IMR-90 (cell line): ENCODE measurements at regions not wholly inside any gene's neighbourhood (a gene's known extent, or its start where the extent isn't known, plus 50 kb on each side); places are given as distances from the start of the nearest gene placed in this dataset.

Experiments
- ATAC-seq: fragments of 200-7000 bp; cut with Tn5 transposase; 2 replicates; pipeline ENCODE4 v1.9.1; 2020; ENCODE audit warnings: low read depth, mild to moderate bottlenecking, moderate library complexity
- BruUV-seq: library from RNA; stranded (reverse); fragments of 400-500 nt; replicated peaks from 2 replicates; lab custom pipeline; 2021; lab: Mats Ljungman, UMichigan
- CTCF ChIA-PET: fragments of 300-600 bp; formaldehyde crosslinking; extraction: SDS; loops from one replicate; lab custom pipeline; 2021; ENCODE audit warnings: antibody characterized with exemption; lab: Yijun Ruan, JAX
- POLR2A ChIA-PET: fragments of 300-600 bp; sonication (Branson Sonifier 250); formaldehyde crosslinking; loops from one replicate; lab custom pipeline; 2022; ENCODE audit warnings: antibody characterized with exemption; ENCODE audit not compliant: unreplicated experiment; lab: Charles Lee
- DNase-seq: peaks from one replicate; pipeline ENCODE4 v3.0.0; 2013
- H2AFZ ChIP-seq: replicated peaks from 2 replicates; pipeline ENCODE3; 2013; ENCODE audit warnings: low read length, mild to moderate bottlenecking; ENCODE audit not compliant: poor library complexity
- H2AK5ac ChIP-seq: 2 replicates; pipeline ENCODE4 v1.6.1; 2013; ENCODE audit warnings: low read depth, low read length, inconsistent platforms
- H2AK9ac ChIP-seq: replicated peaks from 2 replicates; pipeline ENCODE3; 2013; ENCODE audit warnings: mild to moderate bottlenecking, low read depth, low read length, moderate library complexity; ENCODE audit not compliant: poor library complexity
- H2BK120ac ChIP-seq: 2 replicates; pipeline ENCODE4 v1.6.1; 2013; ENCODE audit warnings: low read depth, low read length, inconsistent platforms
- H2BK15ac ChIP-seq: 3 replicates; pipeline ENCODE4 v1.6.1; 2013; ENCODE audit warnings: low read depth, low read length, inconsistent platforms
- H2BK20ac ChIP-seq: 2 replicates; pipeline ENCODE4 v1.6.1; 2013; ENCODE audit warnings: low read depth, mild to moderate bottlenecking, inconsistent platforms, low read length, moderate library complexity
- H2BK5ac ChIP-seq: 2 replicates; pipeline ENCODE4 v1.6.1; 2013; ENCODE audit warnings: mild to moderate bottlenecking, low read depth, low read length, inconsistent platforms; ENCODE audit not compliant: poor library complexity, severe bottlenecking
- H3K14ac ChIP-seq: replicated peaks from 2 replicates; pipeline ENCODE4 v1.6.1; 2013; ENCODE audit warnings: low read depth, low read length, inconsistent platforms
- H3K18ac ChIP-seq: 2 replicates; pipeline ENCODE4 v1.6.1; 2013; ENCODE audit warnings: low read depth, low read length, control low read depth
- H3K23ac ChIP-seq: 2 replicates; pipeline ENCODE4 v1.6.1; 2013; ENCODE audit warnings: low read depth, low read length, inconsistent platforms
- H3K27ac ChIP-seq: 2 replicates; pipeline ENCODE4 v1.5.1; 2013; ENCODE audit warnings: mild to moderate bottlenecking, control low read depth, low read length; ENCODE audit not compliant: insufficient read depth
- H3K27me3 ChIP-seq: 2 replicates; pipeline ENCODE4 v1.6.1; 2013; ENCODE audit warnings: low read length; ENCODE audit not compliant: control insufficient read depth, insufficient read depth
- H3K36me3 ChIP-seq: 2 replicates; pipeline ENCODE4 v1.6.1; 2013; ENCODE audit warnings: low read length, mixed read lengths; ENCODE audit not compliant: control insufficient read depth, insufficient read depth
- H3K4ac ChIP-seq: 2 replicates; pipeline ENCODE4 v1.6.1; 2013; ENCODE audit warnings: low read depth, low read length, inconsistent platforms
- H3K4me1 ChIP-seq: 2 replicates; pipeline ENCODE4 v1.6.1; 2013; ENCODE audit warnings: low read length, mixed read lengths; ENCODE audit not compliant: control insufficient read depth, insufficient read depth
- H3K4me2 ChIP-seq: 2 replicates; pipeline ENCODE4 v1.6.1; 2013; ENCODE audit warnings: low read depth, mild to moderate bottlenecking, control low read depth, low read length, moderate library complexity
- H3K4me3 ChIP-seq: 2 replicates; pipeline ENCODE4 v1.5.1; 2013; ENCODE audit warnings: low read depth, mild to moderate bottlenecking, control low read depth, low read length, moderate library complexity; ENCODE audit not compliant: insufficient read depth
- H3K56ac ChIP-seq: 2 replicates; pipeline ENCODE4 v1.6.1; 2013; ENCODE audit warnings: low read length, inconsistent platforms; ENCODE audit not compliant: insufficient read depth; ENCODE audit errors: extremely low read depth
- H3K79me1 ChIP-seq, 2 experiments: 2 replicates each; pipeline ENCODE4 v1.6.1; 2013; ENCODE audit warnings: low read length in 2 of 2, inconsistent platforms in 1 of 2, low read depth in 1 of 2
- H3K9ac ChIP-seq: 2 replicates; pipeline ENCODE4 v1.6.1; 2013; ENCODE audit warnings: low read depth, low read length, control low read depth
- H3K9me1 ChIP-seq: 2 replicates; pipeline ENCODE4 v1.6.1; 2013; ENCODE audit warnings: low read length, inconsistent platforms; ENCODE audit not compliant: insufficient read depth
- H3K9me3 ChIP-seq: 2 replicates; pipeline ENCODE4 v1.6.1; 2013; ENCODE audit warnings: low read length; ENCODE audit not compliant: control insufficient read depth, insufficient read depth
- H4K20me1 ChIP-seq: 2 replicates; pipeline ENCODE4 v1.6.1; 2013; ENCODE audit warnings: low read length, inconsistent platforms; ENCODE audit not compliant: insufficient read depth
- H4K5ac ChIP-seq: 2 replicates; pipeline ENCODE4 v1.6.1; 2013; ENCODE audit warnings: mild to moderate bottlenecking, low read depth, low read length, control low read depth
- H4K8ac ChIP-seq, 2 experiments: 2 replicates each; pipeline ENCODE4 v1.6.1; 2013; ENCODE audit warnings: low read depth in 2 of 2, low read length in 2 of 2, control low read depth in 1 of 2, inconsistent platforms in 1 of 2
- H4K91ac ChIP-seq: 2 replicates; pipeline ENCODE4 v1.6.1; 2013; ENCODE audit warnings: low read depth, low read length, inconsistent platforms; ENCODE audit not compliant: insufficient read depth
- BHLHE40 ChIP-seq: fragments of 150-350 bp; IDR thresholded peaks from 2 replicates; pipeline ENCODE4 v1.6.1; 2016; ENCODE audit warnings: mild to moderate bottlenecking, low read depth, low read length
- CEBPB ChIP-seq: IDR thresholded peaks from 2 replicates; pipeline ENCODE4 v1.6.1; 2012; ENCODE audit warnings: low read depth, low read length, improper control_type of control experiment
- CHD1 ChIP-seq: IDR thresholded peaks from 2 replicates; pipeline ENCODE4 v1.6.1; 2012; ENCODE audit warnings: low read depth, low read length, improper control_type of control experiment
- CTCF ChIP-seq: conservative IDR thresholded peaks from 2 replicates; pipeline ENCODE4 v1.5.1; 2012; ENCODE audit warnings: mild to moderate bottlenecking, low read depth, low read length, improper control_type of control experiment
- ELK1 ChIP-seq: fragments of 150-350 bp; IDR thresholded peaks from 2 replicates; pipeline ENCODE4 v1.6.1; 2016; ENCODE audit warnings: low read depth, mild to moderate bottlenecking, low read length, moderate library complexity, borderline replicate concordance
- FOS ChIP-seq: fragments of 150-350 bp; IDR thresholded peaks from 2 replicates; pipeline ENCODE4 v1.6.1; 2016; ENCODE audit warnings: low read depth, low read length
- MAFK ChIP-seq: IDR thresholded peaks from 2 replicates; pipeline ENCODE4 v1.6.1; 2012; ENCODE audit warnings: low read depth, low read length, improper control_type of control experiment
- MAZ ChIP-seq: IDR thresholded peaks from 2 replicates; pipeline ENCODE4 v1.6.1; 2012; ENCODE audit warnings: low read depth, mild to moderate bottlenecking, low read length, improper control_type of control experiment, moderate library complexity, borderline replicate concordance
- MXI1 ChIP-seq: IDR thresholded peaks from 2 replicates; pipeline ENCODE4 v1.6.1; 2012; ENCODE audit warnings: low read depth, mild to moderate bottlenecking, low read length, moderate library complexity, borderline replicate concordance
- NFE2L2 ChIP-seq: fragments of 150-350 bp; IDR thresholded peaks from 2 replicates; pipeline ENCODE4 v1.6.1; 2016; ENCODE audit warnings: low read depth, mild to moderate bottlenecking, low read length
- POLR2A ChIP-seq: IDR thresholded peaks from 2 replicates; pipeline ENCODE4 v1.6.1; 2012; ENCODE audit warnings: mild to moderate bottlenecking, low read depth, low read length
- RAD21 ChIP-seq: IDR thresholded peaks from 2 replicates; pipeline ENCODE4 v1.6.1; 2012; ENCODE audit warnings: low read length, improper control_type of control experiment
- RCOR1 ChIP-seq: IDR thresholded peaks from 2 replicates; pipeline ENCODE4 v1.6.1; 2012; ENCODE audit warnings: mild to moderate bottlenecking, low read length, improper control_type of control experiment; ENCODE audit not compliant: insufficient replicate concordance
- RFX5 ChIP-seq: IDR thresholded peaks from 2 replicates; pipeline ENCODE4 v1.8.0; 2012; ENCODE audit warnings: low read depth, mild to moderate bottlenecking, low read length, moderate library complexity
- SMC3 ChIP-seq: fragments of 150-350 bp; IDR thresholded peaks from 2 replicates; pipeline ENCODE4 v1.6.1; 2016; ENCODE audit warnings: low read depth, mild to moderate bottlenecking, antibody characterized with exemption, low read length, moderate library complexity
- USF2 ChIP-seq: fragments of 150-350 bp; IDR thresholded peaks from 2 replicates; pipeline ENCODE4 v1.6.1; 2017; ENCODE audit warnings: mild to moderate bottlenecking, antibody characterized with exemption, low read length, low read depth
- WGBS, 2 experiments: methylation state at CpG; one replicate each; pipeline versions ENCODE4 v1.1.5 to v1.1.7; 2013; ENCODE audit warnings: missing lambda C conversion rate in 2 of 2; ENCODE audit not compliant: insufficient read length in 1 of 2; ENCODE audit errors: extremely low coverage in 2 of 2; 5-methylcytosine and 5-hydroxymethylcytosine counted together
- dilution Hi-C: fragments of 300-500 bp; cut with HindIII; formaldehyde crosslinking; loops from one replicate; pipeline ENCODE4 v1.14.3; 2018; ENCODE audit warnings: low sequenced_read_pairs; ENCODE audit not compliant: unreplicated experiment
- in situ Hi-C: fragments of 300-500 bp; cut with MboI; formaldehyde crosslinking; loops from 3 replicates; pipeline ENCODE4 v1.14.3; 2019; ENCODE audit warnings: low sequenced_read_pairs, inconsistent platforms, mixed read lengths
- intact Hi-C: fragments of 100-400 bp; cut with micrococcal nuclease; formaldehyde crosslinking; loops from 2 replicates; pipeline ENCODE4 v1.10.0; 2022

GRCh38 chr17:13885550-13885949 is 183.8 kb upstream of the COX10 start:
- no peak overlapping the region for H3K27ac ChIP-seq
- H3K18ac ChIP-seq: no peak overlapping the region
- no peak overlapping the region for H4K5ac ChIP-seq
- H3K79me1 ChIP-seq: no peaks in the 10 kb centered on the region
- POLR2A ChIA-PET: no interaction called here
- H4K91ac ChIP-seq: no peak overlapping the region
- no peaks in the 10 kb centered on the region for H3K36me3 ChIP-seq
- H3K14ac ChIP-seq: no peak overlapping the region
- no peak overlapping the region for H4K8ac ChIP-seq
- dilution Hi-C loops: no loop called here
- no peak overlapping the region for H2BK15ac ChIP-seq
- H3K4me1 ChIP-seq: peaks cover 10% of the 10 kb centered on the region
- 0 out of 2 replicates have a peak overlapping the region, but pooled peaks have one; percentile 32 for H3K4ac ChIP-seq
- no peak overlapping the region for H2AFZ ChIP-seq
- no peaks in the 10 kb centered on the region for H4K20me1 ChIP-seq
- H2BK20ac ChIP-seq: peak overlapping the region; percentile 0
- ATAC-seq: no peak
- CTCF ChIA-PET: interaction anchor here (0.6 to 0.7 kb wide), 2 partner anchors 213 to 385 kb away, joined by 3 to 4 read pairs; no protein-coding TSS in a partner anchor
- H3K9ac ChIP-seq: no peak overlapping the region
- H3K4me3 ChIP-seq: no peak overlapping the region
- no peaks in the 10 kb centered on the region for H3K9me3 ChIP-seq
- no TSS peak for BruUV-seq
- in situ Hi-C loops: no loop called here
- no peak for DNase-seq
- TF ChIP-seq POLR2A (no peak), MXI1 (no peak), RAD21 (no peak), USF2 (no peak), MAFK (no peak), NFE2L2 (no peak), CEBPB (no peak), CTCF (no peak), ELK1 (no peak), BHLHE40 (no peak), CHD1 (no peak), RFX5 (no peak), FOS (no peak), RCOR1 (no peak), SMC3 (no peak), MAZ (no peak)
- no peak overlapping the region for H2AK9ac ChIP-seq
- no CpG with 5 or more reads among the region's 2 CpGs for WGBS, 2 experiments
- no peak overlapping the region for H2AK5ac ChIP-seq
- H2BK120ac ChIP-seq: no peak overlapping the region
- H3K9me1 ChIP-seq: peaks cover 7% of the 10 kb centered on the region
- intact Hi-C loops: loop anchor here (5.0 to 10.0 kb wide), 2 partner anchors 169 to 412 kb away; no protein-coding TSS in a partner anchor
- no peak overlapping the region for H3K56ac ChIP-seq
- peak overlapping the region; percentile 20 for H3K4me2 ChIP-seq
- no peaks in the 10 kb centered on the region for H3K27me3 ChIP-seq
- no peak overlapping the region for H3K23ac ChIP-seq
- no peak overlapping the region for H2BK5ac ChIP-seq
